ENCODE measurements at regions not wholly inside any gene's neighbourhood (a gene's known extent, or its start where the extent isn't known, plus 50 kb on each side); places are given as distances from the start of the nearest gene placed in this dataset.

DNA sequence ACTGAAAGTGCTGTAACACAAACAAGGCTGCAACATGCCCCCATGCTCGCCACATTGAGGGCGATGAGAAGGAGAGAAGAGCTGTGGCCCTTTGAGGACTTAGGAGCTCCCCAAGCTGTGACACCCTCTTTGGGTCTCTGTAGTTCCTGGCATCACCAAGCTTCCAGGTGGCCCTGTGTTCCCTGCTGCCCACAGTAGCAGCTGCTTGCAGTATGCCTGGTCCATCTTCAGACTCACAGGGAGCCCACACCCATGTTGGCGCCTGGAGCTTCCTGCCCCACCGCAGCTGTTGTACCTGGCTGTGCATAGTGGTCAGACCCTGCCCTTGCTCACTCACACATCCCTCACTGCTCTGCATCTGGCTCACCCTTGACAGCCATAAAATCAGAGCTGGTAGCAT lies 401.2 kb upstream of the NRG3 start:
- CTCF ChIA-PET, result no interaction called here
- Histone ChIP-seq H3K27ac (ENCODE audit: low read depth, low read length, poor library complexity, severe bottlenecking) (no peak overlapping the region), H3K4me3 (ENCODE audit: low read depth, low read length, poor library complexity, severe bottlenecking) (no peak overlapping the region), H3K9me3 (ENCODE audit: low read depth, low read length, poor library complexity, severe bottlenecking) (peaks cover 37% of the 10 kb centered on the region), H3K27me3 (replicated peaks; ENCODE audit: insufficient read depth, low read depth, low read length, poor library complexity) (no peaks in the 10 kb centered on the region), H3K36me3 (ENCODE audit: insufficient read depth, low read length, poor library complexity, severe bottlenecking) (no peaks in the 10 kb centered on the region), H3K4me1 (ENCODE audit: insufficient read depth, low read length, poor library complexity, severe bottlenecking) (no peaks in the 10 kb centered on the region)
- TF ChIP-seq, protein P1, sequence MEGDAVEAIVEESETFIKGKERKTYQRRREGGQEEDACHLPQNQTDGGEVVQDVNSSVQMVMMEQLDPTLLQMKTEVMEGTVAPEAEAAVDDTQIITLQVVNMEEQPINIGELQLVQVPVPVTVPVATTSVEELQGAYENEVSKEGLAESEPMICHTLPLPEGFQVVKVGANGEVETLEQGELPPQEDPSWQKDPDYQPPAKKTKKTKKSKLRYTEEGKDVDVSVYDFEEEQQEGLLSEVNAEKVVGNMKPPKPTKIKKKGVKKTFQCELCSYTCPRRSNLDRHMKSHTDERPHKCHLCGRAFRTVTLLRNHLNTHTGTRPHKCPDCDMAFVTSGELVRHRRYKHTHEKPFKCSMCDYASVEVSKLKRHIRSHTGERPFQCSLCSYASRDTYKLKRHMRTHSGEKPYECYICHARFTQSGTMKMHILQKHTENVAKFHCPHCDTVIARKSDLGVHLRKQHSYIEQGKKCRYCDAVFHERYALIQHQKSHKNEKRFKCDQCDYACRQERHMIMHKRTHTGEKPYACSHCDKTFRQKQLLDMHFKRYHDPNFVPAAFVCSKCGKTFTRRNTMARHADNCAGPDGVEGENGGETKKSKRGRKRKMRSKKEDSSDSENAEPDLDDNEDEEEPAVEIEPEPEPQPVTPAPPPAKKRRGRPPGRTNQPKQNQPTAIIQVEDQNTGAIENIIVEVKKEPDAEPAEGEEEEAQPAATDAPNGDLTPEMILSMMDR (conservative IDR thresholded peaks at IDR 0.05; ENCODE audit: low read depth, low read length), result no peak
- TF ChIP-seq EZH2 (IDR thresholded peaks at IDR 0.05; ENCODE audit: borderline replicate concordance, low read depth, low read length, poor library complexity, severe bottlenecking), result no peak
- POLR2A ChIA-PET (ENCODE audit: low non-redundant PET), result no interaction called here
- DNase-seq (ENCODE audit: low spot score), result no peak
- intact Hi-C loops (cut with micrococcal nuclease; ENCODE audit: unreplicated experiment), result no loop called here
- no TSS peak for BruUV-seq (replicated peaks)

DNA sequence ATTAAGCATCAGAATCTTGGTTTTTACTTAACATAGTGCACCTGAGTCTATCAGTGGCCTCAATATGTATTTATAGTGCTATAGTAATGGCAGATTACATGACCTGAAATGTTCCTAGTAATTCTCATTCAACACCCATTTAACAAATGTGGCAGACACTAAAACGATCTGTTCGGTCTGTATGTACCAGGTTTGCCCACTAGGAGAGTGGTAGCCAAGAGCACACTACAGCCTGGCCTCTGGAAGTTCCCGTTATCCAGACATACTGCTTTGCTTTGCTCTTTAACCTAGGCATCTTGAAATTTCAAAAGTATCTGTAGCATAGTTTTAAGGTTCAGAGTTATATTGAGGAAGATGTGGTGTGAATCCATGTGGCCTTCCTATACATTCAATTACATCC lies 395.7 kb upstream of the NRG3 start:
- H3K36me3 ChIP-seq (ENCODE audit: insufficient read depth, low read length, poor library complexity, severe bottlenecking), result no peaks in the 10 kb centered on the region
- ChIA-PET CTCF (no interaction called here), POLR2A (ENCODE audit: low non-redundant PET) (no interaction called here)
- H3K4me3 ChIP-seq (ENCODE audit: low read depth, low read length, poor library complexity, severe bottlenecking), result no peak overlapping the region
- no peaks in the 10 kb centered on the region for H3K4me1 ChIP-seq (ENCODE audit: insufficient read depth, low read length, poor library complexity, severe bottlenecking)
- BruUV-seq (replicated peaks), result no TSS peak
- no peak overlapping the region for H3K27ac ChIP-seq (ENCODE audit: low read depth, low read length, poor library complexity, severe bottlenecking)
- H3K27me3 ChIP-seq (replicated peaks; ENCODE audit: insufficient read depth, low read depth, low read length, poor library complexity), result no peaks in the 10 kb centered on the region
- H3K9me3 ChIP-seq (ENCODE audit: low read depth, low read length, poor library complexity, severe bottlenecking), result peaks cover 20% of the 10 kb centered on the region
- intact Hi-C loops (cut with micrococcal nuclease; ENCODE audit: unreplicated experiment), result no loop called here
- no peak for DNase-seq (ENCODE audit: low spot score)
- TF ChIP-seq, protein P1 (conservative IDR thresholded peaks at IDR 0.05; ENCODE audit: low read depth, low read length), result no peak
- no peak for TF ChIP-seq EZH2 (IDR thresholded peaks at IDR 0.05; ENCODE audit: borderline replicate concordance, low read depth, low read length, poor library complexity, severe bottlenecking)

DNA sequence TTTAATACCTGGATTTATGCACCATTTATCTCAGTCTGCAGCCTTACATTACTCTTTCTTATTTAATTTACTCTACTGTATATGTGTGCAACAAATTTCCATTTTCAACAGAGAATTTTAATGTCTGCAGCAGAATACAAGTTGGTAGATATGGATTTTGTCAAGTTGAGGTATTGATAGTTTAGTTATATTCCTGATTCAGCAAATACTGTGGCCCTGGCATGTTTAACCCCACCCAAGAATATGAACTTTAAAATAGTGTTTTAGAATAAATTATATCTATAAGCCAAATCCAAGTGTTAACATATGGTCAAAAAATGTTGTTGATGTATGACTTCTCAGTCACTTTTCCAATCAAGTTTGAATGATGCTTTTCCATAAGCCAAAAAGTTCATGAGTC lies 378.4 kb upstream of the NRG3 start:
- Histone ChIP-seq H3K4me3 (ENCODE audit: low read depth, low read length, poor library complexity, severe bottlenecking) (no peak overlapping the region), H3K27ac (ENCODE audit: low read depth, low read length, poor library complexity, severe bottlenecking) (no peak overlapping the region), H3K27me3 (replicated peaks; ENCODE audit: insufficient read depth, low read depth, low read length, poor library complexity) (no peaks in the 10 kb centered on the region), H3K4me1 (ENCODE audit: insufficient read depth, low read length, poor library complexity, severe bottlenecking) (no peaks in the 10 kb centered on the region), H3K9me3 (ENCODE audit: low read depth, low read length, poor library complexity, severe bottlenecking) (peaks cover 32% of the 10 kb centered on the region), H3K36me3 (ENCODE audit: insufficient read depth, low read length, poor library complexity, severe bottlenecking) (no peaks in the 10 kb centered on the region)
- TF ChIP-seq, protein P1 (conservative IDR thresholded peaks at IDR 0.05; ENCODE audit: low read depth, low read length), result no peak
- TF ChIP-seq EZH2 (IDR thresholded peaks at IDR 0.05; ENCODE audit: borderline replicate concordance, low read depth, low read length, poor library complexity, severe bottlenecking), result no peak
- intact Hi-C loops (cut with micrococcal nuclease; ENCODE audit: unreplicated experiment), result no loop called here
- no TSS peak for BruUV-seq (replicated peaks)
- CTCF ChIA-PET, result no interaction called here
- POLR2A ChIA-PET (ENCODE audit: low non-redundant PET), result no interaction called here
- no peak for DNase-seq (ENCODE audit: low spot score)

Measured in A673 (cell line).